ENCODE measurements at regions not wholly inside any gene's neighbourhood (a gene's known extent, or its start where the extent isn't known, plus 50 kb on each side); places are given as distances from the start of the nearest gene placed in this dataset.
"Not testable (repeated sequence)": the region's sequence is repeated elsewhere in the genome, so short reads cannot be mapped to it uniquely, and the experiment has no call there.

GRCh38 chrX:150058728-150059127 is 120.4 kb upstream of the EOLA2 start:
- no peak for ATAC-seq

GRCh38 chrX:150060406-150060805 is 122.1 kb upstream of the EOLA2 start:
- ATAC-seq: no peak

- ATAC-seq: no peak
These were observed 124.2 kb upstream of the EOLA2 start for GRCh38 chrX:150062292-150063137.

GRCh38 chrX:150063138-150063518 is 124.8 kb upstream of the EOLA2 start:
- no peak for ATAC-seq

- no peak for ATAC-seq
These were observed 125.4 kb upstream of the EOLA2 start for GRCh38 chrX:150063674-150064073.

GRCh38 chrX:150074175-150074574 is 135.9 kb upstream of the EOLA2 start:
- ATAC-seq: no peak

- no peak for ATAC-seq
These were observed 142.2 kb upstream of the EOLA2 start for GRCh38 chrX:150080497-150080896.

GRCh38 chrX:150081076-150081475 is 142.8 kb upstream of the EOLA2 start:
- ATAC-seq: no peak

- ATAC-seq: no peak
These were observed 146.4 kb upstream of the EOLA2 start for GRCh38 chrX:150084496-150085229.

GRCh38 chrX:150085881-150086280 is 147.6 kb upstream of the EOLA2 start:
- ATAC-seq: no peak

GRCh38 chrX:150086371-150086770 is 148.1 kb upstream of the EOLA2 start:
- ATAC-seq: no peak

- no peak for ATAC-seq
These were observed 149.3 kb upstream of the EOLA2 start for GRCh38 chrX:150087612-150088011.

- ATAC-seq: no peak
These were observed 149.8 kb upstream of the EOLA2 start for GRCh38 chrX:150088042-150088441.

GRCh38 chrX:150088766-150089518 is 150.7 kb upstream of the EOLA2 start:
- no peak for ATAC-seq

- not testable (repeated sequence) for ATAC-seq
These were observed 153.0 kb upstream of the EOLA2 start for GRCh38 chrX:150091300-150091699.

- no peak for ATAC-seq
These were observed 154.3 kb upstream of the EOLA2 start for GRCh38 chrX:150092549-150092948.

GRCh38 chrX:150094375-150094774 is 156.1 kb upstream of the EOLA2 start:
- no peak for ATAC-seq

- no peak for ATAC-seq
These were observed 156.7 kb upstream of the EOLA2 start for GRCh38 chrX:150094996-150095395.

GRCh38 chrX:150099316-150099715 is 161.0 kb upstream of the EOLA2 start:
- ATAC-seq: no peak

GRCh38 chrX:150100261-150100660 is 162.0 kb upstream of the EOLA2 start:
- ATAC-seq: no peak

GRCh38 chrX:150118476-150118875 is 180.2 kb upstream of the EOLA2 start:
- no peak for ATAC-seq

- ATAC-seq: no peak
These were observed 181.0 kb upstream of the EOLA2 start for GRCh38 chrX:150119323-150119722.

- not testable (repeated sequence) for ATAC-seq
These were observed 186.8 kb upstream of the EOLA2 start for GRCh38 chrX:150125045-150125444.
